GM21529 (cell line): ENCODE measurements at regions not wholly inside any gene's neighbourhood (a gene's known extent, or its start where the extent isn't known, plus 50 kb on each side); places are given as distances from the start of the nearest gene placed in this dataset.

Experiments used
- ATAC-seq: cut with Tn5 transposase; IDR thresholded peaks from one replicate; pipeline ENCODE4 v1.9.1; 2021; ENCODE audit not compliant: unreplicated experiment

GRCh38 chr18:55166260-55166598 lies 207.0 kb upstream of the CCDC68 start:
- ATAC-seq: no peak

- ATAC-seq: no peak
These were observed 204.3 kb upstream of the CCDC68 start for GRCh38 chr18:55163550-55163949.

GRCh38 chr18:55161916-55162315 lies 202.7 kb upstream of the CCDC68 start:
- no peak for ATAC-seq

GRCh38 chr18:55159027-55159426 lies 199.8 kb upstream of the CCDC68 start:
- no peak for ATAC-seq

GRCh38 chr18:55158570-55158969 lies 199.3 kb upstream of the CCDC68 start:
- no peak for ATAC-seq

- ATAC-seq: no peak
These were observed 194.1 kb upstream of the CCDC68 start for GRCh38 chr18:55153346-55153745.

- no peak for ATAC-seq
These were observed 193.5 kb upstream of the CCDC68 start for GRCh38 chr18:55152801-55153200.

- no peak for ATAC-seq
These were observed 190.7 kb upstream of the CCDC68 start for GRCh38 chr18:55149994-55150393.

- ATAC-seq: no peak
These were observed 188.5 kb upstream of the CCDC68 start for GRCh38 chr18:55147791-55148190.

GRCh38 chr18:55144193-55144930 lies 185.1 kb upstream of the CCDC68 start:
- ATAC-seq: no peak

GRCh38 chr18:55142410-55142809 lies 183.1 kb upstream of the CCDC68 start:
- no peak for ATAC-seq

GRCh38 chr18:55141318-55141717 lies 182.1 kb upstream of the CCDC68 start:
- ATAC-seq: no peak

GRCh38 chr18:55139836-55140235 lies 180.6 kb upstream of the CCDC68 start:
- no peak for ATAC-seq

- no peak for ATAC-seq
These were observed 180.0 kb upstream of the CCDC68 start for GRCh38 chr18:55139307-55139706.

GRCh38 chr18:55138401-55138800 lies 179.1 kb upstream of the CCDC68 start:
- no peak for ATAC-seq

GRCh38 chr18:55137602-55138001 lies 178.3 kb upstream of the CCDC68 start:
- no peak for ATAC-seq

GRCh38 chr18:55136864-55137263 lies 177.6 kb upstream of the CCDC68 start:
- no peak for ATAC-seq

- no peak for ATAC-seq
These were observed 177.0 kb upstream of the CCDC68 start for GRCh38 chr18:55136258-55136657.

- no peak for ATAC-seq
These were observed 174.1 kb upstream of the CCDC68 start for GRCh38 chr18:55133378-55133777.

GRCh38 chr18:55128437-55128836 lies 169.2 kb upstream of the CCDC68 start:
- ATAC-seq: no peak

GRCh38 chr18:55124078-55124763 lies 165.0 kb upstream of the CCDC68 start:
- no peak for ATAC-seq

- ATAC-seq: no peak
These were observed 164.1 kb upstream of the CCDC68 start for GRCh38 chr18:55123361-55123760.
